ENCODE measurements at regions not wholly inside any gene's neighbourhood (a gene's known extent, or its start where the extent isn't known, plus 50 kb on each side); places are given as distances from the start of the nearest gene placed in this dataset.

GRCh38 chr5:68161156-68161555, 54.4 kb upstream of the PIK3R1 start:
- DNase-seq = no peak

GRCh38 chr5:68159224-68159951, 56.2 kb upstream of the PIK3R1 start:
- DNase-seq = no peak

GRCh38 chr5:68155940-68156339, 59.6 kb upstream of the PIK3R1 start:
- no peak for DNase-seq

GRCh38 chr5:68154119-68154857, 61.3 kb upstream of the PIK3R1 start:
- no peak for DNase-seq

GRCh38 chr5:68151812-68152211, 63.7 kb upstream of the PIK3R1 start:
- DNase-seq = no peak

GRCh38 chr5:68149189-68149588, 66.4 kb upstream of the PIK3R1 start:
- no peak for DNase-seq

GRCh38 chr5:68148096-68148495, 67.5 kb upstream of the PIK3R1 start:
- no peak for DNase-seq

- DNase-seq = no peak
Measured at GRCh38 chr5:68147659-68148058, 67.9 kb upstream of the PIK3R1 start.

GRCh38 chr5:68141494-68141893, 74.1 kb upstream of the PIK3R1 start:
- DNase-seq = no peak

GRCh38 chr5:68140763-68141162, 74.8 kb upstream of the PIK3R1 start:
- DNase-seq = no peak

GRCh38 chr5:68139611-68140441, 75.7 kb upstream of the PIK3R1 start:
- peak; percentile 28 for DNase-seq

GRCh38 chr5:68137511-68138140, 77.9 kb upstream of the PIK3R1 start:
- DNase-seq = no peak

- DNase-seq = no peak
Measured at GRCh38 chr5:68134669-68135313, 80.8 kb upstream of the PIK3R1 start.

- DNase-seq = no peak
Measured at GRCh38 chr5:68134033-68134668, 81.4 kb upstream of the PIK3R1 start.

- DNase-seq = no peak
Measured at GRCh38 chr5:68130253-68130652, 85.3 kb upstream of the PIK3R1 start.

- DNase-seq = no peak
Measured at GRCh38 chr5:68129364-68129763, 86.2 kb upstream of the PIK3R1 start.

GRCh38 chr5:68126886-68127285, 88.7 kb upstream of the PIK3R1 start:
- no peak for DNase-seq

- no peak for DNase-seq
Measured at GRCh38 chr5:68122439-68123328, 92.9 kb upstream of the PIK3R1 start.

GRCh38 chr5:68116868-68117411, 98.6 kb upstream of the PIK3R1 start:
- no peak for DNase-seq

GRCh38 chr5:68116408-68116807, 99.1 kb upstream of the PIK3R1 start:
- no peak for DNase-seq

- DNase-seq = no peak
Measured at GRCh38 chr5:68115584-68115983, 100.0 kb upstream of the PIK3R1 start.
